GM18511 (cell line): ENCODE measurements at regions not wholly inside any gene's neighbourhood (a gene's known extent, or its start where the extent isn't known, plus 50 kb on each side); places are given as distances from the start of the nearest gene placed in this dataset.

Source experiments
- ATAC-seq: cut with Tn5 transposase; IDR thresholded peaks from one replicate; pipeline ENCODE4 v1.9.1; 2021; ENCODE audit warnings: mild to moderate bottlenecking, moderate library complexity; ENCODE audit not compliant: unreplicated experiment

DNA sequence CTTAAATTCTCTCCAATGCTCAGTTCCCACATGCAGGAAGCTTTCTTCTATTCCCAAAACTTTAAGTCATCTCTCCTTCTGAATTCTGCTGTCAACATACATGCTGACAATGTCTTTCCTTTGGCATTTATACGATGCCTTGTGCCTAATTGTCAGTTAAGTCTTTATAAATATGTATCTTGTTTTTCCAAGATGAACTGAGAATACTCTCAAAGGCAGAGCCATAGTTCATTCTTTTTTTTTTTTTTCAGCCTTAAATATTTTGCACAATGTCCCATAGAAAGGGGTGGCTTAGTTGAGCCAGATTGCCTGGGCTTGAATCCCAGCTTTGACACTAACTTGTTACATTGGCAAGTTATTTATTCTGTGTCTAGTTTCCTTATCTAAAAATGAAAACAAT is 210.6 kb downstream of the QDPR start:
- no peak for ATAC-seq

DNA sequence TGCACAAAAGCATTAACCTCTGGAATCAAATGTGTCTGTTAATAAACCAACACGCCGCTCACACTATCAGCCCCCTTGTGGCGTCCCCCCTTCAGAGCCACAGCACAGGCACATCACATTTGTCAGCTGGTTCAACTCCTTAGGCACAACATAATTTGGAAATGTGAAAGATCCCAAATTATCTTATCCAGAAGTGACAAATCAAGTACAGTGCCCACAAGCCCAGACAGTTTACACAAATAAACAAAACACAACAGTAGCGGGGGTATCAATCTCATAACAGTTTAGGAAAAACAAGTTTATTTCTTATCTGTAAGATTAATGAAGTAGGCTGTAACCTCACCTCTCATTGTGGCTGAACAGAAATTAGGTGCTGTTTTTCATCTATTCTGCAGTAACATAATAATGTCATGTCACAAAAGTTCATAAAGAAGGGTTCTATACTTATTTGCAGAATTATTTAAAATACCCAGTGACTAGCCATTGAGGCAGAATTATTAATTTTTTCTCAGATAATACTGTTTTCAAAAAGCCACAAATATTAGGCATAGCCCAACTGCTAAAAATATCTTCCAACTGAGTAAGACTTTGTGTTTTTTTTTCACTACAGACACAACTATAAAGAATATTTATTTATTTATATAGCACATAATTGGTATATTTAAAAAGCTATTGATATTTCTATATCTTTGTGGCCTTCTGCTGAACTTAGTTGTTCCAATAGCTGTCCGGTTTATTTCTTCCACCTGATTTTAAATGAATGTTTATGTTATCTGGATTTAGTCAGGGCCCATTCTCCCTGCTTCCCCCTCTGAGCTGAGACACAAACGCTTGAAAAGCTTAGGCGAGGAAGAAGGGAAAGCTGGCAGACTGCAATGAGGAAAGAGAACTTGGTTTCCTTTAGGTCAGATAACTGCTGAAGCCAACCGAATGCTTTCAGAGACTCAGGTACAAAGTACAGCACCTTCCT is 214.7 kb downstream of the QDPR start:
- no peak for ATAC-seq

DNA sequence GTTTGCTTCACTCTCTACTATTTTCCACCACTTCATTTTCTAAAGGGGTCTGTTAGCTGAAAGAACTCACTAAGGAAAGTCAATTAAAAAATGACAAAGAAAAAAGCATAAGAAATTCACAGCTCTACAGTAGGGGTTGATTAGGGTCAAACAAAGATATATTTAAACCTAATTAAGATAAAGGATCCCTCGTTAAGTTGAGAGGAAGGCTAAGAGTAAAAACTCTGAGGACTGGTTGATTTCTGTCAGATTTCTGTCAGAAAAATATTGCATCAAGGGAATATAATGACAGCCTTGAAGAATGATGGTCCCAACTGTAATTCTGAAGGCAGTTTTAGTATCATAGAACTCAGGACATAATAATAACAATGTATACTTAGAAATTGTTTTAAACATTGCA is 218.0 kb downstream of the QDPR start:
- no peak for ATAC-seq

DNA sequence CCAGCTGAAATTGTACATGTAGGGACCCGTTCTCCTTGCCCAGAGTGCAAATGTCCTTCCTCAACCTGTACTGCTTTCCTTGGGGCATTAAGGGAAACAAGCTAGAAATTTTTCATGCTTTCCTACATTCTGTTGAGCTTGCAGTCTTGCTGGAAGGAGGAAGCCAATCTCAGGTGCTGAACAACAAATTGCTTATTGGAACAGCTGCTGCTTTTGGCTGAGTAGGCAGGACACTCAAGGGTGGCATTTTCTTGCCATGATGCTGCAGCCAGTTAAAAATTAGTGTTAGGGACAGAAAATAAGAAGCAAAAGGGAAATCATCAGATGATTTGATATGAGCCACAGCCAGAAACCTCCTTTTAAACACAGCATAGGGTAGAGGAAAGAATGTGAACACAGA is 223.7 kb downstream of the QDPR start:
- ATAC-seq = no peak

DNA sequence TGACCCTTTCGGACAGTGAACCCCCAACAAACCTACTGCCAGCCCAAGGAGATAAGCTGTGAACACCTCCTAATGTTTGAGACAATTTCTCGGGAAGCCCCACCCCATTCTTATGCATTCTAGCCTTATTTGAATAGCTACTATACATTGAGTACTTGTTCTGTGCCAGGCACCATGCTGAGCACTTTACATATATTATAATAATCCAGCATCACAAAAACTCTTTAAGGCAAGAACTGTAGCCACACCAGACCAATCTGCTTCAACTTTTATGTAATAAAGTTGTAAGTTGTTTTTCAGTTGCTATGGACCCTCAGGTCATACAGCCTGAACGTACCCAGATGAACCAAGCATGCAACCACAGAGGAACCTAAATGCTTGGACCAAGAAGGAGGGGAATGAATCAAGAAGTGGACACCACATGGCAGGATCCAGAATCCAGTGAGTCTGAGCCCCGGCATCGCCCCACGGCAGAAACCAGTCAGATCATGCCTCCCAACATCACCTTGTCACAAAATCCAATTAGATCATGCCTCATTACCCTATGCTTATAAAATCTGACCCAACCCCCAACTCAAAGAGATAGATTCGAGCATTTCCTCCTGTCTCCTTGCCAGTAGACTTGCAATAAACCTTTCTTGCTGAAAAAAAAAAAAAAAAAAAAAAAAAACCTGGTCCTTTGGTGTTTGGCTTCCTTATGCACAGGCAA is 225.0 kb downstream of the QDPR start:
- no peak for ATAC-seq

DNA sequence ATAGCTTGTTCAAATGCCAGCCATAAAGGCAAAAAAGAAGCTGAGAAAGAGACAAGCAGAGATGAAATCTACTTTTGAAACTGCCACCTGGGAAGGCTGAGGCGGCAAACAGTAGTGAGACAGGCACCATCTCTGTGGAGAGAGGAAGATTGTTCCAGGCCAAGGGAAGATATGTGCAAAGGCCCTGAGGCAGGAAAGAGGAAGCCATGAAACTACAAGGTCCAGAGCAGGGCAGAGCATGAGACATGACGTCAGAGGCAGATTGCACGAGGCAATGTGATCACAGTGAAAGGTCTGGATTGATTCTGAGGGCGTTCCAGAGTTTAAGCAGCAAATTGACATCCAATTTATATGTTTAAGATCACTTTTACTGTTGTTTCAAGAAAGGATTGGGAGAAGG is 226.1 kb downstream of the QDPR start:
- ATAC-seq = no peak

DNA sequence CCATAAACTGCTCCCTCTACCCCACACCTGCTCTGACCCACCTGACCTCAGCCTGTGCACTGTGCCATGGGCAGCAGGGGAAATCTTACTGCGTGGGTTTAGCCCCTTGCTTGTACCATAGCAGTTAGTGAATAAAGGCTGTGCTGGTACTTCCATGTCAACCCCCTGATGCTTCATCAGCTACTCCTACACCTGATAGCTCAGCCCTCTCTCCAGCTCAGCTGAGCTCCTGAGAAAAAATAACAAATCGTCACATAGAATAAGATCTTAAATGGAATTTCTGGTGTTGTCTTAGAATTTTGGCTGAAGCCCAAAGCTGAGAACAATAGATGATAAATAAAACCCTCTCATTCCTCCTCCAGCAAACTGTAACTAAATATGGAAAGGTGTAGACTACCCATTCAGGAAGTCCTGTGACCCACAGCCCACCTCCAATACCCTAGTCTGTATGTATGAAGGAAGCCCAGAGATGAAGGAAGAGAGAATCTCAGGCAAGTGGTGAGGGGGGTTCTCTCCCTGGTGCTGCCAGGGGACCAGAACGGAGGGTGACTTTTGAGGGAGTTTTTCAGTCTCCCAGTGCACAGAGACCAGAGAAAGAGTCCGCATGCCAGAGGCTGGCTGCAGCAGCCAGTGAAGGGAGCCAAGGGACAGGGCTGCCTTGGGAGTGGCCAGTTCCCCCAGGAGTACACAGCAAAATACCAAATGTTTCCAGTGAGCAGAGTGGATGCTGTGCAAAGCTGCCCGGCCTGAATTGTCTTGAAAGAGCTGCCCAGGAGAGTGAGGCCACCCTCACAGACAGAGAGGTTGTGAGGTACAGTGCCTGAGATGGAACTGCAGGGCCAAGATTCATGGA is 227.3 kb downstream of the QDPR start:
- ATAC-seq = no peak

DNA sequence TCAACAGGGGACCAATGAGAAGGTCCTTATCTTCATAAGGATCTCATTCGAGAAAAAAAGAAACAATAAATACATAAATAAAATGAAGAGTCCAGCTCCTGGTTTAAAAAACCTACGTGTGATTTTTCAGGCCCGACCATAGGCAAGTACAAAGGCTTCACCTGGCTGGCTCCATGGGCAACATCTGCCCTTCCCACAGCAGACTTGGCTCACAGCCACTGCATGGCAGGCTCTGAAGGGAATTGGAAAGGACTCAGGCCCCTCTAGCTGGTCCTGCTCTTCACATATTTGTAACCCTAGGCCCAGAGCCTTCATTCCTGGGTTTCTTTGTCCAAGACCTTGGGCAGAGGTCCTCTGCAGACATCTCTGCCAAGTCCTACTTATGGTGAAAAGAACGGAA is 228.1 kb downstream of the QDPR start:
- ATAC-seq = no peak

DNA sequence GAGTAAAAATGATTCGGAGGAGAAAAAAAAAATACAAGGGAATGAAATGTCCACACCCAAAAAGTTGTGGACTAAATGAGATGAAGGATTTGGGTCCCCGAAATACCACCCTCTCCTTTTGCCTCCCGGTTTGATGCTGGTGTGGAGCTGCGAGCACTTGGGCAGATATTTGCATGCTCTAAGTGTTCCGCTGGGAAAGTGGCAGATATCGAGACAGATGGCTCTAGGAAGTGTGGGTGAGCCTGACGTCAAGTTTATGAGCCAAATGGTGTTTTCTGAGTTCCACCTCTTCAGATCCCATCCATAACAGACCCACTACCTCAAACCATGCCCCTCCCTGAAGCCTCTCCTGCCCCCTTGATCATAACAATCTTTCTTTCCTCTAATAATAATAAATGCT is 228.6 kb downstream of the QDPR start:
- no peak for ATAC-seq

DNA sequence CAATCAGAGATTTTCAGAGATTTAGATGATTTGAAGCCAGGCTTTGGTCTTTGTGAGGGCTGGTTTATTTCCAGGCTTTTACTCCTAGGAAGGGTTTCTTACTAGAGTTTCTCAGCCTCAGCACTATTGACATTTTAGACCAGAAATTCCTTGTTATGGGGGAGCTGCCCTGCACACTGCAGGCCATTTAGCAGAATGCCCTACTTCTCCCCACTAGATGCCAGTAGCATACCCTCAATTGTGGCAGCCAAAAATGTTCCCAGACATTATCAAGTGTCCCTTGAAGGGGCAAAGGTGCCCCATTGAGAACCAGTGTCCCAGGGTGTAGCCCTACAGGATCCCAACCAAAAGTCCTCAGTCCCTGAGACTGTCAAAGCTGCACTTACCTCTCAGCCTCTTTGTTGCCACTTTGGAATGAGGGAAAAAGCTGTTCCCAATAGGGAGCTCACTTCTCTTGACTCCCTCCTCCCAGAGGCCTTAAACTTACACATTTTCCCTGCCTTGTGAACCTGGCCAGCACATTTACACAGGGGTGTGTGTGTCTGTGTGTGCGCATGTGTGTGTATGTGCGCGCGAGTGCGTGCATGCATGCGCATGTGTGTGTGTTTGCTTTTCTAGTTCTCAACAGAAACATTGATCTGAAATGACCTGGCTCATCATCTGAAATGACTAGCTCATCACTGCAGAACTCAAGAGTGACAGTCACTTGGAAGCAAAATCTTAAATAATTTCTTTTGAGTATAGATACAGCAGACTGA is 231.4 kb downstream of the QDPR start:
- no peak for ATAC-seq

DNA sequence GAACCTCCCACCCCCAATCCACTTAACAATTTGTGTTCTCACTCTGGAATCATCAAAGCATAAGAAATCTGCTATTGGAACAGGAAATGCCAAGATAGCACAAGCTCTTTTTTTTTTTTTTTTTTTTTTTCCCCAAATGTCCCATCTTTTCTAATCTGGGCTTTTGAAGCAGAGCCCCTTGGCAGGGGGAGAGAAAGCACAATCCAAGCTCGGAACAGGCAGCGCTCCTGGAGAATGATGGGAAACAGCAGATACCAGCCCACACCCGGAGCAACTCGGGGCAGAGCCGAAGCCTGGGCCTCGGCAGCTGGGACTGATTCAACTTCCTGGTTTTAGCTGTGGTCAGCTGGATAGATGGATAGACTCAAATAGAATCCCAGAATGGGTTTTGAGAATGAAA is 235.1 kb downstream of the QDPR start:
- ATAC-seq = no peak

DNA sequence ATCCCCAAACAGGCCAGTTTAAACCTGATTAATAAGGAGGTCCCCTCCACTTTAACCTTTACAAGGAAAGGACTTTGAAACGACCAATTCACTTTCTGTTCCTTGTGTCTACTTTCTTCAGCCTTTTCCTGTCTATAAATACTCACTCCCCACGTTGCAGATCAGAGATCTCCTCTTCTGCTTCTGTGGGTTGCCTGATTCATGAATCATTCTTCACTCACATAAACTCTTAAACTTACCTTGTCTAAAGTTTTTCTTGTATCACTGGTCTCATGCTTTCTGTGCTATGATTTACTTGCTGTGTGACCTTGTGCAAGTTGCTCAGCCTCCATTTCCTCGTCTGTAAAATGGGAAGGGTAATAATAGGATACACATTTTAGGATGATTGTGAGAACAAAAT is 236.1 kb downstream of the QDPR start:
- ATAC-seq = no peak

DNA sequence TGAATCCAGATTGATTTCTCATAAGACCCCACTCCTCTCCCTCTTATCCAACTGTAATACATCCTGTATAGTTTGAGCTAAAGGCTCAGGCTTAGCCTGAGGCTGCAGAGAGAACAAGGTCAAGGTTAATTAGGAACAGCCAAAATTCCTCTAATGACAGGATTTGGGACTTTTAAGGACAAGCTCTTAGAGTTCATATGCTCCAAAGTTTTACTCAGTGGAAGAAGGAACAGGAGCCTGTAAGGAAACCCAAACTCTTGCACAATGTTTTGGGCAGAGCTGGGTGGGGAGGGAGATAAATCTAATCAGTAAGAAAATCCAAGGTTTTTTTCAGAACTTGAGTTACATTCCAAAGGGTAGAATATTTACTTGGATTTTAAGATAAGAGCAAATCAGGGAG is 238.8 kb downstream of the QDPR start:
- no peak for ATAC-seq

DNA sequence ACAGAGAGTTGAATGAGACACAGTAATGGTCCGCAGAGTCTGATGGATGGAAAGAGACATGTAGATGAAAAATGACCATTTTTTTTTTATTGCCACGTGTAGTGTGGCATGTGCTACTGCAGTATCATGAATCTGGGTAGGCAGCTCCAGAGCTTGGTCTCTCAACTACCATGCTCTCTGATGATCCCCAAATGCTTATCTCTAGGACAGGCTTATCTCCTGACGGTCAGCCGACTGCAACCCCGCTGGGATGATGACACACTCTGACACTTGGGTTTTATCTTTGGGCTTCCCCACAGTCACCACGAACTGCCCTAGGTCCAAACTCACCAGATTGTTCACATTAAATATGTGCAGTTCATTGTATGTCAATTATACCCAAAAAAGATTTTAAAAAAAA is 239.7 kb downstream of the QDPR start:
- no peak for ATAC-seq

DNA sequence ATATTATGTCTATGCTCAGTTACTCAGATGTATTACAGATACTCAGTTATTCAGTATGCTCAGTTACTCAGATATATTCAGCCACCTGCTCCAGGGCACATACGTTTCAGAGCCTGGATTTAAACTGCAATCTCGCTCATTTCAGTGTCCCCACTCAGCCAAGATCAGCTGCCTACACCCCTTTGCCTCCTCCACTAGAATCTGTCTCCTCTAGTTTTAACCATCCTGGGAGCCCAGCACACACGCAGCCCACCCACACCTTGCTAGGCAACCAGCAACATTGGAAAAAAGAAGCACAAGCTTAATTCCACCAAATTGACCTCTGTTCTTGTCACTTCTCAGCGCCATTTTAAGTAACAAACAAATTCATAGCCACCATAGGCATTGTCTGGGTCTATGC is 246.2 kb downstream of the QDPR start:
- no peak for ATAC-seq

DNA sequence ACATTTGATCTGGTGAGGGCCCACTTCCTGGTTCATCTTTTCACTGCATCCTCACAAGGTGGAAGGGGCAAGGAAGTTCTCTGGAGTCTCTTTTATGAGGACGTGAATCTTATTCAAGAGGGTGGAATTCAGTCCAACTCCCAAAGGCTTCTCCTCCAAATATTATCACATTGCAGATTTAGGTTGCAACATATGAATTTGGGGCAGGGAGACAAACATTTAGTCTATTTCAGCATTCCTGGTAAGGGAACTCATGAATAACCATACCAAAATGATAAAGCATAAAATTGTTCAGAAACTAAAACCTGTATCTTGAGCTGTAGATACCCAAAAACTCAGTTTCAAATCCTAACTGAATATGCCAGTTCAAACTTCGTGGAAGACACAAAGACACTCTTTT is 246.8 kb downstream of the QDPR start:
- ATAC-seq = no peak

DNA sequence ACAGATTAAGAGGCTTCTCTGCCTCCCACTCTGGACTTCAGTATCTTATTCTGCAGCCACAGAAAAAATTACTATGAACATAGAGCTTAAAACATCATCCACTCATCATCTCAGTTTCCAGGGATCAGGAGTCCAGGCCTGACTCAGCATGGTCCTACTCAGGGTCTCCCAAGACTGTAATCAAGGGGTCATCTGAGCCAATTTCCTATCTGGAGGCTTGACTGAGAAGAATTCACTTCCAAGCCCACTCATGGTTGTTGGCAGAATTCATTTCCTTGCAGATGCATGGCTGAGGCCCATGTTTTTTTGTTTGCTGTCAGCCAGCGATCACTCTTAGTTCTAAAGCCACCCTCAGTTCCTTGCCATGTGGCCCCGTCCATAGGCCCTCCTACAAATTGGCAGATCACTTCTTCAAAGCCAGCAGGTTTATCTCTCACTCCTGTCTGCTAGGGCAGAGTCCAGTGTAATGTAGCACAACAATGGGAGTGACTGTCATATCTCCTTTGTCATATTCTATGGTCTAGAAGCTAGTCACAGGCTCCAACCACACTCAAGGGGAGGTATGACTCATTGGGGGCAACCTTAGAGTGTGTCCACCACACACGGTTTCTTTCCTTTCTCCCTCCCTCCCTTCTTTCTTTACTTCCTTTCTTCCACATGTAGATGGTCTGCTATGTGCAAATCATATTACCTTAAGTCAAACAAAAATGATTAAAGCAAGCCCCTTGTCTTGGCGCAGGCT is 251.6 kb downstream of the QDPR start:
- ATAC-seq = no peak

DNA sequence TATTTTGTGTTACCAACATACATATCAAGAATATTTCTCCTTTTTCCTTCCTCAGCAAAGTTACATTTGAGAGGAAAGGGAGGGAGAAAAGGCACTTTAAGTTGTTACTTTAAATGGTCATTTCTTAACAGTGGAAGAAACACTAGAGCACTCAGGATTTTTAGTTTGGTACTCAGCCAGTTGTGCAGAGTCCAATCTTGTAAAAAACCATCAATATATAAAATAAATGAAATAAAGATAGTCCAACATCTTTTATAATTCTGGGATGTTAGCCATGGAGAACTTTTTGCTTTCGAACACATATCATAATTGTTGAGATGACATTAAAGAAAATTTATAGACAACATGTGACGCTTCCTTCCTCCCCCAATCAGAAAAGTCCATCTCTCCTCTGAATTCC is 253.8 kb downstream of the QDPR start:
- ATAC-seq = no peak

DNA sequence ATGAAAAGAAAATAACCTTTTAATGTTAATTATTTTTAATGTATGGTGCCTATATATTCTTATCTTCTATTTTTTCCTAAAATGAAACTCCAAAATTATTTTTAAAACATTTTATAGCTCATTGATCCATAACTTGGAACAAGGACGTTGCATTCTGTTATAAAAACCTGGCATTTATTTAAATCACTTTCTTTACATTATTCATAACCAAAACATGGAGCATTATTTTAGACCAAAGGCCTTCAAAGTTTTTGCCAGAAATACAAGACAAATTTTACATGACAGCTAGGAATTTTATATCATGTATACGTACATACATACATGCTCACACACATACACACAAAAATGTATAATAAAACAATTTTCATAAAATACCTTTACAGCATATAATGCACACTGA is 259.8 kb downstream of the QDPR start:
- no peak for ATAC-seq

DNA sequence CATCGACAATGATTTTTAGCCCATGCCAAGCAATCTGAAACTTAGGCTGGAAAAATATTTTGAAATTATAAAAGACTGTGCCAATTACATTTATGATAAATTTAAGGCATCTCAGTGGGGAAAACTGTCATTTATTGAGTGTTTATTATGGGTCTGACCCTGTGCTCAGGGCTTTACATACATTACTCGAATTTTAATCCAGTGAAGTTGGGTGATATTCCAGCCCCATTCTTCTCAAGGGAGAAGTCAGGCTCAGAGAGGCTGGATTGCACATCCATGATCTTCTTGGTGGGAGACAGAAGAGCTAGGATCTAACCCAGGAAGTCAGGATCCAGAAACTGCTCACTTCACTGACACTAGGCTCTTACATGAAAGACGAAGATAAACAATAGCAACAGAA is 260.8 kb downstream of the QDPR start:
- no peak for ATAC-seq
